NCI-H2196 treated with DMSO at 0.1 percent for 48 hours (cell line): ENCODE measurements at regions not wholly inside any gene's neighbourhood (a gene's known extent, or its start where the extent isn't known, plus 50 kb on each side); places are given as distances from the start of the nearest gene placed in this dataset.
"Not testable (repeated sequence)": the region's sequence is repeated elsewhere in the genome, so short reads cannot be mapped to it uniquely, and the experiment has no call there.

Experiments used
- DNase-seq: peaks from one replicate; lab custom pipeline; 2025; ENCODE audit not compliant: unreplicated experiment; lab: John Stamatoyannopoulos, UW

DNA sequence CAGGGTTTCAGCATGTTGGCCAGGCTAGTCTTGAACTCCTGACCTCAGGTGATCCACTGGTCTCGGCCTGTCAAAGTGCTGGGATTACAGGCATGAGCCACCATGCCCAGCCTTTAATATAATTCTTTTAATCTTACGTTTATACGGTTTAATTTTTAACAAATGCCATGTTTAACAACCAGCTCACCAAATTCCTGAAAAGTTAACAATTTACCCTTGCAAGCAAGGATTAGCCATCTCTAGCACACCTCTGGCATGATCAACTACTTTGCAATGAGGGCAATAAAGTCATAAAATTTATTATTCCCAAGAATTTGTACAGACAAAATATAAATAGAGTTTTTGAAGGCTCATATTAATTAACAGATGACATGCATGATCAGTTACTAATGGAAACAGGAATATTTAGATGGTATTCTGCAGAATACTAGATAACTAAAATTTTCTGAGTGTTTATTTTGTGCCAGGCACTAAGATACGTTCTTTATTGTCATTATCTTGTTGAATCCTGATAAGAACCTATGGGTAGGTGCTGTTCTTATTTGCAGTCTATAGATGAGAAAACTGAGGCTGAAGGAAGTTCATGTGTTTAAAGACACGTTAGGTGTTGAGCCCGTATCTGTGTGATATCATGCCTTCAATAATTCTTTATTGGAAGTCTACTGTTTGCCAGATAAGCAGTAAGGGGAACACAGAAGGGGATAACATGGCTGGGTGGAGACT is 190.1 kb downstream of the CDCA7 start:
- DNase-seq: no peak

DNA sequence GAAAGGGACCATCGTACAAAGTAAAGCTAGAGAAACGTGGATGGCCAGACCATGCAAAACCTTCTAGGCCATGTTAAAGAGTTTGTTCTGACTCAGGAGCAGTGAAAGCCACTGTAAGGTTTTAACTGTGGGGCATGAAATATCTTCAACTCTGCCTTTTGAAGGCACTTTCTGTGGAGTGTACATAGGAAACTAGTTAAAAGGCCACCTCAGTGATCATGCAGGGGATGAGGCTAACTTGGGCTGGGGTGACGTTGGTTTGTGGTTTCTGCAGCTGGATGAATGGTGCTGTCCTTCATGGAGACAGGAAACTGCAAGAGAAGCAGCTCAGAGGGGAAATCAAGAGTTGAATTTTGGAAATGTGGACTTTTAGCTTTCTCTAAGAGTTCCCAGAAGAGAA is 190.7 kb downstream of the CDCA7 start:
- DNase-seq: no peak

DNA sequence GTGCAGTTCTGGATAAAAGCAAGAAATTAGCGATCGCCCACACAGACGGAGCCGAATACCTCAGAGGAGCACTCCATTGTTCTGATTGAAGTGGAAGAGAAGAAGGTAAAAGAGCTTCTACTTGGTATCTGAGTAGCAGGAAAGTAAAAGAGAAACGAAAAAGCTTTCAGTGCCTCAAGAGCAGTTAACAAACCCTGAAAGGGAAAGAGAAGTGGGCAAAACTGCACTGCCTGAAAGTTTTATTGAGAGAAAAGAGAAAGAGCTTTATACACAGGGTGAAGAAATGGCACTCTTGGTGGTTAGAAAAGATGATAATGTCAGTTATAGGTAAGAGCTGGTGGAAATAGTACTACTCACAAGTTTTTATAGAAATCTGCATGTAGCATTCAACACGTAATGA is 192.8 kb downstream of the CDCA7 start:
- DNase-seq: no peak

DNA sequence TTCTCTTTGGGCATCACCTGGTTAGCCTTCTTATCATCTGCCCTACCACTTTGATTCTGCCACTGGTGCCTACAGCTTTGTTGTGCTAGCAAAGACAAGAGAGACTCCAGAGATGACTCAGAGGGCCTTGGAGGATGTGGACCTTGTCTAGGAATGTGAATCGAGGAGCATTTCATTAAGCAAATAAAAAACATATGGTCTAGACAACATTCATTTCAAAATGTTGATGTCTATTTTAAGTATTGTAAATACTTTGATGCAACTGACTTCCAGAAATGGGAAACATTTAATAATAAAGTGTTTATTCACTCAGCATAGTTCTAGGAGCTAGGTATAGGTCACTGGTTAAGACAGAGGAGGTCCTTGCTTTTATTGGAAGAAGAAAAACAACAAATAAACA is 195.5 kb downstream of the CDCA7 start:
- no peak for DNase-seq

DNA sequence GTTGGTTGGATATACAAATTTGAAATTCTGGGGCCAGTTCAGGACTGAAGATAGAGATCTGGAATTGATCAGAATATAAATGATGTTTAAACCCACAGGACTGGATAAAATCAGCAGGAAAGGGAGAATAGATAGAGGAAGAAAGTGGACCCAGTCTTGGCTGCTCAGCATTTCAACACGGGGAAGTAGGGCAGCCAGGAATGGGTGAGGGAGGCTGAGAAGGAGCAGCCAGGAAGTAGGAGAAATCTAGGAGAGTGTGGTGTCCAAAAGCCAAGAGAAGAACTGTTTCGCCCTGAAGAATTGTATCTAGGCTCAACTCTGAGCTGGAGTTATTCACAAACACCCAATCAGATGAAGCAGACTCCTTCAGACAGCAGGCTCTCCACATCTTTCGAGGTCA is 197.9 kb downstream of the CDCA7 start:
- DNase-seq: no peak

DNA sequence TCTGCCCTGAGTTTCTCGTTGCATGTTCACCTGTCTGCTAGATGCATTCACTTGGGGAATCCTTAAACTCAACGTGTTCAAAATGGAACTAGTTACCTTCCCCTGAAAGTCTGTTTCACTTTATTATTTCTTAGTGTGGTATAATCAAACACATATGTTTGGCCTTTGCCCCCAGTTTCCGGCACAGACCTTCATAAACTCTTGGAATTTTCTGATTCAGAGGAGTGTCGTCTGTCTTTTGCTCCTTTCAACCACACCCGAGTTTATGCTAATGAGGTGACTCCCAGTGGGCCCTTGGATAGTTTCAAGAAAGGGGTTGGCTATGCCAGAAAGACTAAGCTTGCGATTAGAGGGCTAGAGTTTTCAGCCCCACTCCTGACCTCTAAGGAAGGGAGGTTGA is 198.9 kb downstream of the CDCA7 start:
- DNase-seq: no peak

DNA sequence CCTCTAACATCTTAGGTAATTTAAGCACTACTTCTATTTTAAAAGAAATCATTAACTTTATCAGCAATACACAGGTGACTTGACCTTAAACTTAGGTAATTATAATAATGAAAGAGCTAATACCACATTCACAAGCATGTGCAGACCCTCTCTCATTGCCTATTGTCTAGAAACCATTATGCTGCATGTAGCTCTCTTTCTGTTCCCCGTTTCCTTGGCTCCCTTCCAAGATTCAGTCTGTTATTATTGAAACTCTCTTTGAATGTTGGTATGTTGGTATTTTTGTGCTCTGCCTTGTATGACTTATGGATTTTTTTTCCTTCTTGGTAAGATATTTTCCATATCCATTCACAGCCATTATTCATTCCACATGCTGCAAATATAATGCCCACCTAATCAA is 201.2 kb downstream of the CDCA7 start:
- DNase-seq: no peak

DNA sequence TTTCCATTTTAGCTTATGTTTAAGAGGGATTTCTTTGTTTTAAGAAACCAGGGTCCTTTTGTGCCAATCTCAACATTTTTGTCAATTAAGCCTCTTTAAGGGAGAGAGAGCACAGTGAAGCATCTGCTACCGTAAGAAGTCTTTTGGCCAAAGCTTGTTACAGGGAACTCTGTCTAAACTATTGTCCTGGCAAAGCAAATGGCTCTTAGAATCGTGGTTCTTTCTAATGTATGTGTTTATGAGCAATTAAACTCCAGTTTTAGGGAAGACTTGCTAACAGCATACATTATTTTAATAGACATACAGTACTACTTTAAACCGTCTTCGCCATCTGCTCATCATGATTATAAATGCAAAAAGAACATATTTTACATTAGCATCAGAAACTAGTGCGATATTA is 202.1 kb downstream of the CDCA7 start:
- no peak for DNase-seq

DNA sequence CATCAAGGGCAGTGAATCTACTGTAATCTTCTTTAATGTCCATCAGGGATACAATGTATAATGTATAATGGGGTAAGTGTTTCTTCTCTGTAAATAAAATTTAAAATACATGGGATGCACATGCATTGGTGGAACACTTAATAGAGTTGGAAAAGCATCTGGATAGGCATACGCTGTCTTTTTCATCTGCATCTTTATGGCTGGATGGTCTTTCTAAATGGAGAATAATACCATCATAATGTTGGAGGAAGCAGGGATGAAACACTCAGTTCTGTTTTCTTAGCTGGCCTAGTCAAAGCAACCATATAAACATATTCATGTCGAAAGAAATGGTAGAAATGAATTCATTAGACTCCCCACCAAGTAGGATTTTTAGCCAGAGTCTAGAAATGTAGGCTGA is 202.8 kb downstream of the CDCA7 start:
- DNase-seq: no peak

DNA sequence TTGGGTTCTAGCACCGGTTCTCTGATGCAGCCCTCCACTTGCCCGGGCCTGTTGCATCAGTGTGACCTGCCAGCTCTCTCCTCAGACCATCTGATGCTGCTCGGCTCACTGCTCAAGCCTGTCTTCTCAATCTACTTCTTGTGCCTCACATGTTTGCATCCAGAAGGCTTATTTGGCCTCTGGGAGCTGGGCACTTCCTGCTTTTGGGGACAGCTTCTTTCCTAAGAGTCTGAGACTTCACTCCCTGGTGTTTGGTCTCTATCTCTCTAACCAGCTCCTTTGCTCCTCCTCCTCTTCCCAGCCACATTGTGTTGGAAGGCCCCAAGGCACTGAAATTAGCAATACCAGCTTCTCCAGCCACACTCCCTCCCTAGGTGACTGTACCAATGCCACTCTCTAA is 212.8 kb downstream of the CDCA7 start:
- no peak for DNase-seq

DNA sequence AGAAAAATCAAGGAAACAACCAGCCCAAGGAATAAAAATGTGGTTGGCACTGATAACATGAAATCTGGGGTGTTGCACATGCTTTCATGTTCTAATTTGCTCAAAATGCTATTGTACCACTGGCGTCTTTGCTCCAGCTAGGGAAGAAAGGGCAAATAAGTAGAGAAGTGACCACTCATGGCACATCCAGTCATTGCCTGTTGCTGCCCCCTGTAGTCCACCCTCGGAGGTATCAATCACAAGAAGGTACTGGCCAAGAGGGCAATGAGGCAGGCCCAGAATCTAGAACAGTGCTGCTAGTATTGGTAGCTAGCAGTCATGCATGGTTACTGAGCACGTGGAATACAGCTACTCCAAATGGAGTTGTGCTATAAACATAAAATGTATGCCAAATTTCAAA is 213.4 kb downstream of the CDCA7 start:
- no peak for DNase-seq

DNA sequence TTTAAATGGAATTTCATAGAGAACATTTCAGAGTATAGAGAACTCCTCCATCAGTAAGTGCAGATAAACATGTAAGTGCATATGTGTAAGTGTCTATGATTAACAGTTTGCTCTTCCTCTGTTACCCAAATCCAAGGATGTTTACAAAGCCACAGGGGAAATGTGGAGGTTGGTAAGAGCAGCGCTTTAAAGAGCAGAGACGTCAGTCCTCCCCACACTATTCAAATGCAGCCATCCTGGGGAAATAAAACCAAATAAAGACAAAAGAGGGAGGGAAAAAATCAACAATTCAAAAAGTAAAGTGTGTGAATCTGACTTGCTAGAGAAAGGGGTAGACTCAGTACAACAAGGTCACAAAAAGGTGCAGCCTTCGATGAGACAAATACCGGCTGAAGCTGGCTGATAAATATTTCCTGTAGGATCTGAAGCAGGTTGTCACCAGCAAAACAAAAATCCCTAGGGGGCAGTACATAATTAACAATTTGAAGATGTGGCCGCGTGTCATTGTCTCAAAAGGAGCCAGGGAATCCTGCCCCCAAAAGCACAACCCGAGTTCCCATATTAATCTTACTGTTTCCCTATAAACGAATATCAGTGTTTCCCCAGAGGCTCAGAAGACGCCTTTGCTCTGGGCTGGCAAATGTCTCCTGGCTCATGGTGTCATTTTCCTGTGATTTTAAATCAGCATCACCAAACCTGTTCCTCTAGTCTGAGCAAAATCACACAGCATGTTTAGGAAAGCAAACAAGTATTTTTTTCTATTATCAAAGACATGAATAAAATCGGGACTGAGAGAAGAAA is 216.5 kb downstream of the CDCA7 start:
- DNase-seq: peak; percentile 43

DNA sequence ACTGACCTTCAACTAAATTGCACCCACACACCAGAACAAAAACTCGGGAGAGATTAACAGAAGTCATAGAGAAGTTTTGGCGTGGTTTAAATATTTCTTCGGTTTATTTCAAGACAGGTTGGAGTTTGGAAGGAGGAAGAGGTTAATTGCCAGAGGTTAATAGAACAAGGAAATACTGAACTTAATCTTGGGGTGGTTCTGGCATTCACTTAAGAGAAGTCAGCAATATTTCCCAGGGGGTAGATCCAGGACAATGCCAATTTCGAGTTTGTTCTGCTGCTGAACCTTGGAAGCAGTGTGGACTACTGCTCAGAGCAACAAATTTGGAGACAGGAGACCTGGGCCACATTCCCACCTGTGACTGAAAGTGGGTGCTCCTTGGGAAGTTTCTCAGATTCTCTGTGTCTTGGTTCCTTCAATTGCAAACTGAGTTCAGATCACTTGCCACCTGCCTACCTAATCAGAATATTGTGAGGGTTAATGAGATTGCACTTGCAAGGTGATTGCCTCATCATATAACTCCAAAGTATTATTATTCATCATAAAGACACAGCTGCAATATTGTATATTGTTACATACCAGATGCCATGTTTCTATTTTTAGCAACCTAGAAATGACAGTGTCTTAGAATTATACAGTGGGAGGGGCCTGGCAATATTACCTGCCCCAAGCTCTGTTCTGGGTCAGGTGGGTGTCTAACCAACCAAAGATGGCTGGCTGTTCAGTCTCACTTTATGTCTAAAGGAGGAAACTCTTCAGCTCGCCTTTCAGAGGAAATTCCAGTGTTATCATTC is 217.4 kb downstream of the CDCA7 start:
- DNase-seq: no peak

DNA sequence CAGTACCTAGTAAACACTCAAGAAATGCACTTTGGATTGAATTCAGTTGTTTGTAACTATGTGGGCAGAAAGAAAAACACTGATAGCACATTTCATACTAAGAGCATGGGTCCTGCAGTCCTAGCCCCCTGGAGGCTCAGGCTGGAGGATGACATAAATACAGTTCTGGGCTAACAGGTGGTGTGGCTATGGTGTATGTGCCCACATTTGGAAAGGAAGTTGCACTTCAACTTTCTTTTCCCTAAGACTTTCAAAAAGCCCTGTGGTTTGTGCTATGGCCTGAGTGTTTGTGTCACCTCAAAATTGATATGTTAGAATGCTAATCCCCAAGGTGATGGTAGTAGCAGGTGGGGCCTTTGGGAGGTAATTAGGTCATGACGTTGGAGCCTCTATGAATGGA is 218.2 kb downstream of the CDCA7 start:
- no peak for DNase-seq

DNA sequence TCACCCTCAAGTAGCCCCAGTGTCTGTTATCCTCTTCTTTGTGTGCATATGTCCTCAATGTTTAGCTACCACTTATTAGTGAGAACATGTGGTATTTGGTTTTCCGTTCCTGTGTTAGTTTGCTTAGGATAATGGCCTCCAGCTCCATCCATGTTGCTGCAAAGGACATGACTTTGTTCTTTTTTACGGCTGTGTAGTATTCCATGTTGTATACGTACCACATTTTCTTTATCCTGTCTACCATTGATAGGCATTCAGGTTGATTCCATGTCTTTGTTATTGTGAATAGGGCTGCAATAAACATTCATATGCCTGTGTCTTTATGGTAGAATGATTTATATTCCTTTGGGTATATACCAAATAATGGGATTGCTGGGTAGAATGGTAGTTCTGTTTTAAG is 219.1 kb downstream of the CDCA7 start:
- not testable (repeated sequence) for DNase-seq

DNA sequence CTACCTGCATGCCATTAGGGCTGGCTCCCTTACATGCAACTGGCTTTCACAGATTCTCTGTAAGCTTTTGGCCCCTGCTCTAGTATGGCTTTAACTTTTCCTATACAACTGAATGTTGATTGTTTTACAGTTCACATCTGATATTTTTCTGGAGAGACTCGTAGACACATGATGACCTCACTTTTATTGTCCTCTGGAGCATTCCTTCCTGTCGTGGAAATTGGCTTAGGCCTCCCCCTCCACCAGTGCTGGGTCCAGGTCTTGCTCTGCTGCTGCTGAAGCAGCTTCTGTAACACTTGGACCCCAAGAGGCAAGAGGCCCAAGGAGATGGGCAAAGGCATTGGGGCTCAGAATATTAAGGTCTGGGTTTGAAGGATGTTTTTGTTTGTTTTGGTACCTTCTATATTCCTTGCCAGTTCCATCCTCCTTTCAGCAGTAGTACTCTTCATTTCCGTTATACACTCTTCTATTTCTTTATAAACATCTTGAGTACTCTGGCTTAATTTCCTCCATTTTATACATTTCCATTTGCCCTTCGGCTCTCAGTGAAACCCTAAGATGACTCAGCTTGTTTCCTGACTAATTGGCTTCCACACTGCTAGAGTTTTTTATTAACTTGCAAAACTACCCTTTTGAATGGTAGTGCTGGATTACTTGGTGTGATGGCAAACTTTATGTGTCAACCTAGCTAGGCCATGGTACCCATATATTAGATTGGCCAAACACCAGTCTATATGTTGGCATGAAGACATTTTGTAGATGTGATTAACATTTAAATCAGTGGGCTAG is 219.8 kb downstream of the CDCA7 start:
- no peak for DNase-seq

DNA sequence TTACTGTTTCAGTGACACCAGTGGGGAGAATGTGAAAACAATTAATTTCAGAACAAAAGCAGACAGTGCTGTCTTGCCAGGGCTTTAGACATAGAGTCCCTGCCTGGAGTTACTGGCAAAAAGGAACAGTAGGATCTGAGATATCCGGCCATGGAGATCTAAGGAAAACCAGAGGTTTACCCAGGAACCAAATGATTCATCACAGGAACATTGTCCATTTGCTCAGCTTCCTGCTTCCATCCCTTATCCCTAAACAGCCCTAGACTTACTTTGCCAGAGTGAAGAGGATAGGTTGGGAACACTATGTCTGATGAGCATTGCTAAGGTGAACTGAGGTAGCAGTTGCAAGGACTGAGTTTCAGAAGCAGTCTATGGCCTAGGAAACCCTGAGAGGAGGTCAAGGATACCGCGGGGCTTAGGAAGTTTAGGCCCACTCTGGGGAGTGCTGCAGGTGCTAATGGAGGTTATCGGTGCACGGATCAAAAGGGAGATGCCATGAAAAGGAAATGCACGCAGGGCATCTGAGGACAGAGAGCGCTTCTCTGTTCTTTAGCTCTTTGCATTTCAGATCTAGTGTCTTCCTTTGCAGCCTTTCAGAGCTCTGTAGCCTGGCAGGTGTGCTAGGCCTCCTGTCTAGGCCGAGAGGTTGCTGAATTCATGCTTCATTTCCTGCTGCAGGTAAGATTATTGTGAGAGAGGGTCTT is 223.9 kb downstream of the CDCA7 start:
- no peak for DNase-seq

DNA sequence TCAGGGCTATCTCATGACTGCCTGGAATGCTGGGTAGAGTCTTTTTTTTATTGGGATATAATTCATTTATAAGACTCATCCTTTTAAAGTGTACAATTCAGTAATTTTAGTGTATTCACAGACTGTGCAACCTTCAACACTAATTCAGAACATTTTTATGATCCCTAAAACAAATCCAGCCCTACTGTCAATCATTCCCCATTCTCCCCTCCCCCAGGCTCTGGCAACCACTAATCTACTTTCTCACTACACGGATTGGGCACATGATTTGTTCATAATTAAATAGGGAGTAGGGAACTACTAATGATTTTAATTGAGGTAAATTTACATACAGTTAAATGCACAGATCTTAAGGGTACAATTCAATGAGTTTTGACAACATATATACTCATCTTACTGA is 225.7 kb downstream of the CDCA7 start:
- no peak for DNase-seq

DNA sequence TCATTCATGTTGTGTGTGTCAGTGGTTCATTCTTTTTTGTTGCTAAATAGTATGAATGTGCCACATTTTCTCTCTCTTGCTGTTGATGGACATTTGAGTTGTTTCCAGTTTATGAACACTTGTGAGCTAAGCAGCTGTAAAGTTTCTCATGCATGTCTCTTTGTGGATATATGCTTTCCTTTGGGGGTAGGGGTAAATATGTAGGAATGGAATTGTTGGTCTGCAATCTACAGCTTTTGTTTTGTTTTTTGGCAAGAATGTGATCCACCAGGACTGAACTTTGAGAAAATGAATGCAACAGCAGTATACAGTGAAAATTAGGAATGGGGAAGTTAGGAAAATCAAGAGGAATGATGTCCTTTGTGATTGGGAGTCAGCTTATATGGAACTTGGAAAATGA is 226.3 kb downstream of the CDCA7 start:
- no peak for DNase-seq

DNA sequence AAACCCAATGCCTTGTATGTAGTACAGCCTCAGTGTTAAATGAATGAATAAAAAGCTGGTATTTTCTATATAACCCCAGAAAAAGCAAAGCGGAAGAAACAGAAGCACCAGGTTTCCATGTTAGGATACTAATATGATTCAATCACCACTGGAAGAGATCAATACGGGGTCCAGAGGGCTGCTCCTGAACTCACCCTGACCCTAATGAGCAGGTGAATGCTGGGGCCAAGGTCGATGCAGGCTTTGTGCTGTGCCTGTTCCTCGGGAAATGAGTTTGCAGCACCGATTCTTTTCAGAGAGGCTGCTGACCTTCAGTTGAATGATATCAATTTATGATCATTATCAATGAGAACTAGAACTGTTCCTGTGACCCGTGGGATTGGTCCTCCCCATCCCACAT is 228.5 kb downstream of the CDCA7 start:
- no peak for DNase-seq

DNA sequence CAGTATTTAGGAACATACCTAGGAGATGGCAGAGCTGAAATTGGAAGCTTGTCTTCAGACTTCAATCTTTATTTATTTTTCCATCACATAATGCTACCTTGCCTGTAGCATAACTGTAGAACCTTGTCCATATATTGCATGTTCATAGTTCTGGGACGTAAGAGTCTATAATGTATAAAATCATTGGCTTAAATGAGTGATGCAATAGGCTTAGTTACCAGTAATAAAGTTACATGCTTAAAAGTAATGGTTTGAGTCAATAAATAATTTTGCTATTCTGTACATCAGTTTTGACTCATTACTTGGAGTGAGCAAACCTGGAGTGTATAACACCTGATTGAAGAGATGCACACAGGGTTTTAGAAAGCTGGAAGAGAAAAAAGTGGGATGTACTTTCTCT is 229.3 kb downstream of the CDCA7 start:
- DNase-seq: no peak
